ENCODE measurements at regions not wholly inside any gene's neighbourhood (a gene's known extent, or its start where the extent isn't known, plus 50 kb on each side); places are given as distances from the start of the nearest gene placed in this dataset.

- intact Hi-C loops (cut with DNase I): no loop called here
- H3K36me3 ChIP-seq: no peaks in the 10 kb centered on the region
- H3K27ac ChIP-seq: no peak overlapping the region
- 90 to 94% (median 92%) methylated on average over 5 of the region's 5 CpGs for WGBS, 3 donors
- no peaks in the 10 kb centered on the region for H3K4me1 ChIP-seq (ENCODE audit: insufficient read depth)
- H3K9me3 ChIP-seq: no peaks in the 10 kb centered on the region
- H3K4me3 ChIP-seq: no peak overlapping the region
- no peak for DNase-seq
- no peaks in the 10 kb centered on the region for H3K27me3 ChIP-seq
- no peak for TF ChIP-seq CTCF (IDR thresholded peaks at IDR 0.05)
- no peak for TF ChIP-seq POLR2A (IDR thresholded peaks at IDR 0.05)
- TF ChIP-seq EP300 (IDR thresholded peaks at IDR 0.05): no peak
Observed at GRCh38 chr9:88759364-88759763, 224.4 kb downstream of the NXNL2 start.

- no peak overlapping the region for H3K27ac ChIP-seq
- no peak overlapping the region for H3K4me3 ChIP-seq
- no peak for DNase-seq
- no peaks in the 10 kb centered on the region for H3K9me3 ChIP-seq
- H3K27me3 ChIP-seq: no peaks in the 10 kb centered on the region
- intact Hi-C loops (cut with DNase I): no loop called here
- no peaks in the 10 kb centered on the region for H3K4me1 ChIP-seq (ENCODE audit: insufficient read depth)
- TF ChIP-seq EP300 (IDR thresholded peaks at IDR 0.05) (no peak), CTCF (IDR thresholded peaks at IDR 0.05) (no peak), POLR2A (IDR thresholded peaks at IDR 0.05) (no peak)
- no peaks in the 10 kb centered on the region for H3K36me3 ChIP-seq
- WGBS, 3 donors: 57 to 67% (median 59%) methylated on average over 4 of the region's 4 CpGs
Observed at GRCh38 chr9:88766778-88767503, 224.3 kb upstream of the S1PR3 start.

- Histone ChIP-seq H3K4me3 (no peak overlapping the region), H3K36me3 (no peaks in the 10 kb centered on the region), H3K9me3 (no peaks in the 10 kb centered on the region), H3K27ac (no peak overlapping the region), H3K27me3 (no peaks in the 10 kb centered on the region), H3K4me1 (ENCODE audit: insufficient read depth) (no peaks in the 10 kb centered on the region)
- TF ChIP-seq CTCF (IDR thresholded peaks at IDR 0.05) (no peak), POLR2A (IDR thresholded peaks at IDR 0.05) (no peak), EP300 (IDR thresholded peaks at IDR 0.05) (no peak)
- intact Hi-C loops (cut with DNase I): no loop called here
- no peak for DNase-seq
Observed at GRCh38 chr9:88767504-88767790, 223.8 kb upstream of the S1PR3 start.

GRCh38 chr9:88772575-88772974, 218.7 kb upstream of the S1PR3 start:
- 73 to 88% (median 87%) methylated on average over 3 of the region's 3 CpGs for WGBS, 3 donors
- intact Hi-C loops (cut with DNase I): no loop called here
- H3K4me1 ChIP-seq (ENCODE audit: insufficient read depth): peaks cover 11% of the 10 kb centered on the region
- H3K9me3 ChIP-seq: no peaks in the 10 kb centered on the region
- DNase-seq: no peak
- H3K36me3 ChIP-seq: no peaks in the 10 kb centered on the region
- H3K27me3 ChIP-seq: no peaks in the 10 kb centered on the region
- no peak overlapping the region for H3K27ac ChIP-seq
- H3K4me3 ChIP-seq: no peak overlapping the region
- TF ChIP-seq CTCF (IDR thresholded peaks at IDR 0.05): no peak
- TF ChIP-seq POLR2A (IDR thresholded peaks at IDR 0.05): no peak
- no peak for TF ChIP-seq EP300 (IDR thresholded peaks at IDR 0.05)

Data from ovary (tissue), 7 donors.